BJ (cell line): ENCODE measurements at regions not wholly inside any gene's neighbourhood (a gene's known extent, or its start where the extent isn't known, plus 50 kb on each side); places are given as distances from the start of the nearest gene placed in this dataset.
"Not testable (repeated sequence)": the region's sequence is repeated elsewhere in the genome, so short reads cannot be mapped to it uniquely, and the experiment has no call there.

Experiments used
- CTCF ChIA-PET: fragments of 350-600 bp; formaldehyde crosslinking; extraction: SDS; loops from one replicate; lab custom pipeline; 2021; ENCODE audit warnings: antibody characterized with exemption, inconsistent platforms; lab: Yijun Ruan, JAX
- POLR2A ChIA-PET: fragments of 300-600 bp; sonication (Branson Sonifier 250); formaldehyde crosslinking; extraction: SDS; loops from one replicate; lab custom pipeline; 2021; ENCODE audit warnings: antibody characterized with exemption; lab: Charles Lee
- DNase-seq: peaks from one replicate; pipeline ENCODE4 v3.0.0-alpha.2; 2011; ENCODE audit warnings: low read depth
- H3K27me3 ChIP-seq: 2 replicates; pipeline ENCODE4 v1.6.0; 2011; ENCODE audit warnings: low read length; ENCODE audit not compliant: control insufficient read depth, insufficient read depth
- H3K36me3 ChIP-seq: 2 replicates; pipeline ENCODE4 v1.5.1; 2011; ENCODE audit warnings: low read length; ENCODE audit not compliant: control insufficient read depth, insufficient read depth
- H3K4me3 ChIP-seq: 2 replicates; pipeline ENCODE4 v1.5.1; 2011; ENCODE audit warnings: low read depth, mild to moderate bottlenecking, control low read depth, low read length
- CTCF ChIP-seq: IDR thresholded peaks from 2 replicates; pipeline ENCODE4 v1.5.1; 2011; ENCODE audit warnings: low read depth, mild to moderate bottlenecking, control low read depth, inconsistent platforms, low read length, moderate library complexity; ENCODE audit not compliant: insufficient read depth

- no peak for TF ChIP-seq CTCF
- POLR2A ChIA-PET, result interaction anchor here (0.5 kb wide), 1 partner anchor 13 kb away, joined by 8 read pairs; no protein-coding TSS in a partner anchor
Observed at GRCh38 chr13:48819899-48820298, 155.8 kb upstream of the FNDC3A start.

GRCh38 chr13:48823526-48823925, 152.2 kb upstream of the FNDC3A start:
- CTCF ChIA-PET, POLR2A ChIA-PET, H3K4me3 ChIP-seq, H3K36me3 ChIP-seq, DNase-seq, H3K27me3 ChIP-seq: not testable (repeated sequence)

More at GRCh38 chr13:48819899-48820298, 155.8 kb upstream of the FNDC3A start:
- H3K36me3 ChIP-seq, result no peaks in the 10 kb centered on the region
- no peak overlapping the region for H3K4me3 ChIP-seq
- no peaks in the 10 kb centered on the region for H3K27me3 ChIP-seq
- DNase-seq, result no peak
- CTCF ChIA-PET, result no interaction called here

- no peak for DNase-seq
- ChIA-PET CTCF (interaction anchor here (0.6 kb wide), 1 partner anchor 57 kb away, joined by 3 read pairs; no protein-coding TSS in a partner anchor), POLR2A (no interaction called here)
- Histone ChIP-seq H3K27me3 (no peaks in the 10 kb centered on the region), H3K36me3 (no peaks in the 10 kb centered on the region), H3K4me3 (no peak overlapping the region)
- TF ChIP-seq CTCF, result no peak
Observed at GRCh38 chr13:48826039-48826438, 149.7 kb upstream of the FNDC3A start.

GRCh38 chr13:48826922-48827454, 148.7 kb upstream of the FNDC3A start:
- POLR2A ChIA-PET, H3K4me3 ChIP-seq, CTCF ChIA-PET, H3K36me3 ChIP-seq, H3K27me3 ChIP-seq, DNase-seq: not testable (repeated sequence)

GRCh38 chr13:48827709-48828108, 148.0 kb upstream of the FNDC3A start:
- CTCF ChIA-PET, result no interaction called here
- POLR2A ChIA-PET, result no interaction called here
- no peak for DNase-seq

GRCh38 chr13:48828962-48829411, 146.7 kb upstream of the FNDC3A start:
- POLR2A ChIA-PET, result no interaction called here
- no peaks in the 10 kb centered on the region for H3K27me3 ChIP-seq
- DNase-seq, result no peak
- no peaks in the 10 kb centered on the region for H3K36me3 ChIP-seq
- CTCF ChIA-PET, result no interaction called here
- no peak for TF ChIP-seq CTCF
- H3K4me3 ChIP-seq, result no peak overlapping the region

More at GRCh38 chr13:48827709-48828108, 148.0 kb upstream of the FNDC3A start:
- no peak for TF ChIP-seq CTCF
- H3K36me3 ChIP-seq, result no peaks in the 10 kb centered on the region
- H3K4me3 ChIP-seq, result no peak overlapping the region
- H3K27me3 ChIP-seq, result no peaks in the 10 kb centered on the region
